ENCODE measurements at regions not wholly inside any gene's neighbourhood (a gene's known extent, or its start where the extent isn't known, plus 50 kb on each side); places are given as distances from the start of the nearest gene placed in this dataset.
"Not testable (repeated sequence)": the region's sequence is repeated elsewhere in the genome, so short reads cannot be mapped to it uniquely, and the experiment has no call there.

DNA sequence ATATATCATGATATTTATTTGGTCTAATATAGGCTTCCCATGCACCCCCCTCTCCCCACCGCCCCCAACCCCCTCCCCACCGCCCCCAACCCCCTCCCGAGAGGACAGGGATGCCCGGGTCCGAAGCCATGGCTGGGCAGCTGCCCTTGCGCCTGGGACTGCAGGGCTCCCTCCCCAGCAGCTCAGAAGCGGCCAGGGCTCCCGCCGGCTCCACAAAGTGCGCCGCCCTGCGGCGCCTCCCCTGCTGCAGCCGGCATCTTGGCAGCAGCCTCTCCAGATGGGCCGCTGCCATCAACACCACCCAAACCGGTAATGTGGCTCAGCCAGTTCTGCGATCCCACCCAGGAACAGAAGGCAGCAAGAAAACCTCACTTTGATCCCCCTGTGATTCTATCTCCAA is 389.4 kb downstream of the SPATA31A1 start:
- H3K4me3 ChIP-seq; FAIRE-seq; H3K4me1 ChIP-seq; CTCF ChIA-PET; H3K27ac ChIP-seq; DNase-seq (ENCODE audit: low read depth in 1 of 2, low spot score in 1 of 2); H3K9me3 ChIP-seq; ATAC-seq; H3K4me2 ChIP-seq; POLR2A ChIA-PET: not testable (repeated sequence)
- WGBS (ENCODE audit: missing lambda C conversion rate), result no CpG with 5 or more reads among the region's 17 CpGs

DNA sequence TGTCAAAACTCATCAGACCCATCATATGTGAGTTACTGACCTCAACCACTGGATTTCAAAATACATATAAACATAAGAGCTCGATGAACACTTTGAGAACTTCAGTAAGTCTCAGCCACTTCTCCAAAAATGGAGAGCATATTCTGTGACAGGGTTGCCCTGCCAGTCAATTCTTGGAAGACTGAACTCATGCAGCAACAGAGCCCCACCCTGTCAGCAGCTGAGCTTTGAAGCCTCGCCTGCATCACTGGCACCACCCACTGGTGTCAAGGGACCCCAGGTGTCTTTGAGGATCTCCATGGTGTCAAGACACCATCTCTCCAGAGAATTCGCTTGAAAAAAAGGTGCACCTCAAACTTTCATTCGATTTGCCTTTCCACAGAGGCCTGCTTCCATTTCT is 420.1 kb downstream of the SPATA31A1 start:
- FAIRE-seq; ATAC-seq; H3K4me3 ChIP-seq; H3K4me1 ChIP-seq; H3K9me3 ChIP-seq; POLR2A ChIA-PET; CTCF ChIA-PET; H3K4me2 ChIP-seq; DNase-seq (ENCODE audit: low read depth in 1 of 2, low spot score in 1 of 2); H3K27ac ChIP-seq: not testable (repeated sequence)
- WGBS (ENCODE audit: missing lambda C conversion rate), result no CpG with 5 or more reads among the region's 4 CpGs

- CTCF ChIA-PET; DNase-seq (ENCODE audit: low read depth in 1 of 2, low spot score in 1 of 2); POLR2A ChIA-PET; H3K4me1 ChIP-seq; H3K9me3 ChIP-seq: not testable (repeated sequence)
- 0 out of 3 replicates have a peak, but pooled peaks have one; percentile 17 for TF ChIP-seq SMC3 (IDR thresholded peaks at IDR 0.05)
- TF ChIP-seq RAD21 (conservative IDR thresholded peaks at IDR 0.05 in 1 of 2, IDR thresholded peaks at IDR 0.05 in 1 of 2), result peak in 1 of 2 experiments; percentile 7; a peak in 1 of 5 replicates
- peak overlapping the region; percentile 51 to 64; a peak in 1 of 6 replicates for H3K27ac ChIP-seq
- peak overlapping the region; percentile 64 for H3K4me2 ChIP-seq
- 10% methylated on average over 17 of the region's 31 CpGs for WGBS (ENCODE audit: missing lambda C conversion rate)
- FAIRE-seq, result peak; percentile 59
- peak overlapping the region; percentile 40 for H3K4me3 ChIP-seq
- ATAC-seq, result peak; percentile 100
These were observed 435.9 kb downstream of the SPATA31A1 start for GRCh38 chr9:39791356-39791755.

GRCh38 chr9:39797935-39798334 is 442.5 kb downstream of the SPATA31A1 start:
- H3K27ac ChIP-seq; FAIRE-seq; DNase-seq (ENCODE audit: low read depth in 1 of 2, low spot score in 1 of 2); ATAC-seq; H3K4me3 ChIP-seq; H3K9me3 ChIP-seq; H3K4me1 ChIP-seq; CTCF ChIA-PET; H3K4me2 ChIP-seq; POLR2A ChIA-PET: not testable (repeated sequence)
- WGBS (ENCODE audit: missing lambda C conversion rate), result no CpG with 5 or more reads among the region's 8 CpGs

DNA sequence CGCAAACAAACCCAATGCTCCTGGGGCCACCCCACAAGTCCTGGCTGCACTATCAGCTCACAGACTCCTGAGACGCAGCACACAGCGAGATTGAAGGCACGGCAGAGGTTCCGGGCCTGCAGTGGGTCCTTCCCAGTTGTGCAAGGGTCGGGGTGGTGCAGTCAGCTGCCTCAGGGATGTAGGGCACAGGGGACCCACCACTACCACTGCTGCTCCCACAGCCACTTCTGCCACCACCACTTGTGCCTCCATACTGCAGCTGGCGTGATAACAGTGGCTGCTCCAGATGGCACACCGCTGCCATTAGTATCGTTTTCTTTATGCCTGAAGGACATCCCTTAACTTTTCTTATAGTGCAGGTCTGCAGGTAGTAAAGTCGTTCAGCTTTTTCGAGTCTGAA is 443.8 kb downstream of the SPATA31A1 start:
- 76% methylated on average over 3 of the region's 11 CpGs for WGBS (ENCODE audit: missing lambda C conversion rate)
- CTCF ChIA-PET, result not testable (repeated sequence)

DNA sequence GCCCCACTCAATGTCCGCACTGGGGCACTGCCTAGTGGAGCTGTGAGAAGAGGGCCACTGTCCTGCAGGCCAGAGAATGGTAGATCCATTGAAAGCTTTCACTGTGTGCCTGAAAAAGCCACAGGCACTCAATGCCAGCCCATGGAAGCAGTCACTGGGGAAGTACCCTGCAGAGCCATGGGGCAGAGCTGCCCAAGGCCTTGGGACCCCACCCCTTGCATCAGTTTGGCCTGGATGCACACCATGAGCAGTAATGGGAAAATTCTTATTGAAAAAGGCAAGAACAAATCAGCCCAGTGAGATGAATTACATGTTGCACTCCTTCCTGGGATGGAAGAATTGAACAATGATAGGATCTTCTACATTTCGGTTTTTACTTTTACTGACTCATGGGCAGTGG is 447.1 kb downstream of the SPATA31A1 start:
- H3K27ac ChIP-seq; ATAC-seq; CTCF ChIA-PET; FAIRE-seq; H3K4me2 ChIP-seq; H3K4me1 ChIP-seq; H3K4me3 ChIP-seq; DNase-seq (ENCODE audit: low read depth in 1 of 2, low spot score in 1 of 2); H3K9me3 ChIP-seq; POLR2A ChIA-PET: not testable (repeated sequence)
- no CpG with 5 or more reads among the region's 2 CpGs for WGBS (ENCODE audit: missing lambda C conversion rate)

More for the DNA sequence above, 443.8 kb downstream of the SPATA31A1 start:
- ATAC-seq; H3K4me3 ChIP-seq; H3K4me1 ChIP-seq; H3K4me2 ChIP-seq; POLR2A ChIA-PET; H3K27ac ChIP-seq; FAIRE-seq; H3K9me3 ChIP-seq; DNase-seq (ENCODE audit: low read depth in 1 of 2, low spot score in 1 of 2): not testable (repeated sequence)

- 14% methylated on average over 17 of the region's 43 CpGs for WGBS (ENCODE audit: missing lambda C conversion rate)
- ATAC-seq (peak; percentile 76 to 100), DNase-seq (ENCODE audit: low read depth in 1 of 2, low spot score in 1 of 2) (peak in 1 of 2 experiments; percentile 8)
- H3K4me2 ChIP-seq, result peak overlapping the region; percentile 59
- POLR2A ChIA-PET, H3K9me3 ChIP-seq, FAIRE-seq, CTCF ChIA-PET, H3K4me1 ChIP-seq: not testable (repeated sequence)
- H3K4me3 ChIP-seq, result peak overlapping the region; percentile 52
- H3K27ac ChIP-seq, result peak overlapping the region; percentile 87 to 89
- TF ChIP-seq POLR2A (IDR thresholded peaks at IDR 0.05; ENCODE audit: low read length), result 0 out of 2 replicates have a peak, but pooled peaks have one; percentile 22
- TF ChIP-seq, protein P1, sequence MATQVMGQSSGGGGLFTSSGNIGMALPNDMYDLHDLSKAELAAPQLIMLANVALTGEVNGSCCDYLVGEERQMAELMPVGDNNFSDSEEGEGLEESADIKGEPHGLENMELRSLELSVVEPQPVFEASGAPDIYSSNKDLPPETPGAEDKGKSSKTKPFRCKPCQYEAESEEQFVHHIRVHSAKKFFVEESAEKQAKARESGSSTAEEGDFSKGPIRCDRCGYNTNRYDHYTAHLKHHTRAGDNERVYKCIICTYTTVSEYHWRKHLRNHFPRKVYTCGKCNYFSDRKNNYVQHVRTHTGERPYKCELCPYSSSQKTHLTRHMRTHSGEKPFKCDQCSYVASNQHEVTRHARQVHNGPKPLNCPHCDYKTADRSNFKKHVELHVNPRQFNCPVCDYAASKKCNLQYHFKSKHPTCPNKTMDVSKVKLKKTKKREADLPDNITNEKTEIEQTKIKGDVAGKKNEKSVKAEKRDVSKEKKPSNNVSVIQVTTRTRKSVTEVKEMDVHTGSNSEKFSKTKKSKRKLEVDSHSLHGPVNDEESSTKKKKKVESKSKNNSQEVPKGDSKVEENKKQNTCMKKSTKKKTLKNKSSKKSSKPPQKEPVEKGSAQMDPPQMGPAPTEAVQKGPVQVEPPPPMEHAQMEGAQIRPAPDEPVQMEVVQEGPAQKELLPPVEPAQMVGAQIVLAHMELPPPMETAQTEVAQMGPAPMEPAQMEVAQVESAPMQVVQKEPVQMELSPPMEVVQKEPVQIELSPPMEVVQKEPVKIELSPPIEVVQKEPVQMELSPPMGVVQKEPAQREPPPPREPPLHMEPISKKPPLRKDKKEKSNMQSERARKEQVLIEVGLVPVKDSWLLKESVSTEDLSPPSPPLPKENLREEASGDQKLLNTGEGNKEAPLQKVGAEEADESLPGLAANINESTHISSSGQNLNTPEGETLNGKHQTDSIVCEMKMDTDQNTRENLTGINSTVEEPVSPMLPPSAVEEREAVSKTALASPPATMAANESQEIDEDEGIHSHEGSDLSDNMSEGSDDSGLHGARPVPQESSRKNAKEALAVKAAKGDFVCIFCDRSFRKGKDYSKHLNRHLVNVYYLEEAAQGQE (IDR thresholded peaks at IDR 0.05), result 0 out of 2 replicates have a peak, but pooled peaks have one; percentile 19
- peak in 1 of 2 experiments; percentile 49; a peak in 1 of 5 replicates for TF ChIP-seq JUN (IDR thresholded peaks at IDR 0.05)
- TF ChIP-seq PHF8 (IDR thresholded peaks at IDR 0.05; ENCODE audit: borderline replicate concordance, low read depth), result peak; percentile 31; the same call in 1 of the 2 replicates
These were observed 454.1 kb downstream of the SPATA31A1 start for GRCh38 chr9:39809401-39810226.

- DNase-seq (ENCODE audit: low read depth in 1 of 2, low spot score in 1 of 2); CTCF ChIA-PET; POLR2A ChIA-PET; H3K4me3 ChIP-seq; H3K4me2 ChIP-seq; FAIRE-seq; H3K27ac ChIP-seq; H3K9me3 ChIP-seq; H3K4me1 ChIP-seq; ATAC-seq: not testable (repeated sequence)
- WGBS (ENCODE audit: missing lambda C conversion rate), result 89% methylated on average over 2 of the region's 3 CpGs
These were observed 454.9 kb downstream of the SPATA31A1 start for GRCh38 chr9:39810401-39810800.

DNA sequence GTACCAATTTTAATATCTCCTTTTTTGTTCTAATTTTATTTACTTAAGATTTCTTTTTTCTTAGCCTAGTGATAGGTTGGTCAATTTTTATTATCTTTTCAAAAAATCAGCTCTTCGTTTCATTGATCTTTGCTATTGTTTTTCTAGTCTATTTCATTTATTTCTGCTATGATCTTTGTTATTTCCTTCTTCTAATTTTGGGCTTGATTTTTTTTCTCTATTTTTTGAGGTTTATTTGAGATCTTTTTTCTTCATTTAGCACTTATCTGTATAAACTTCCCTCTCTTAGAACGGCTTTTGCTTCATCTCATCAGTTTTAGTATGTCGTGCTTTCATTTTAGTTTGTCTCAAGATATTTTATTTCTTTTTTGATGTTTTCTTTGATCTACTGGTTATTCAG is 456.1 kb downstream of the SPATA31A1 start:
- FAIRE-seq; CTCF ChIA-PET; DNase-seq (ENCODE audit: low read depth in 1 of 2, low spot score in 1 of 2); ATAC-seq; H3K27ac ChIP-seq; H3K9me3 ChIP-seq; H3K4me2 ChIP-seq; POLR2A ChIA-PET; H3K4me3 ChIP-seq; H3K4me1 ChIP-seq: not testable (repeated sequence)
- WGBS (ENCODE audit: missing lambda C conversion rate), result 90% methylated on average over 3 of the region's 3 CpGs

Measured in A549 (cell line).